ENCODE measurements at regions not wholly inside any gene's neighbourhood (a gene's known extent, or its start where the extent isn't known, plus 50 kb on each side); places are given as distances from the start of the nearest gene placed in this dataset.

DNA sequence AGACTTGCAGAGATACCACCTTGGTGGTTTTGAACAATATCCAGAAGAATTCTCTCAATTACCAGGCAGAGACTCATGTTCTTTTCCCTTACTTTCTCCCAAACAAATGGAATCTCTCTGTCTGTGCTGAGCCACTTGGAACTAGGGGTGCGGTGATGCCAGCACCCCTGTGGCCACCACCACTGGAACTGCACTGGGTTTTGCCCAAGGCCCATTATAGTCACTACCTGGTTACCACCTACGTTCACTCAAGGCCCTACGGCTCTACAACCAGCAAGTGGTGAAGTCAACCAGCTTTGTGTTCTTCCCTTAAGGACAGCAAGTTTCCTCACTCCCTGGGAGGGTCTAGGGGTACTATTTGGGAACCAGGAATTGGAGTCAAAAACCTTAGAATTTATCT, 1183.7 kb downstream of the FSTL5 start:
- H3K4ac ChIP-seq (replicated peaks; ENCODE audit: insufficient read length, low read depth, low read length) = no peak overlapping the region
- FAIRE-seq = no peak
- no peak for DNase-seq (ENCODE audit: low read depth in 1 of 2, low spot score in 2 of 2)
- no peak overlapping the region for H3K4me2 ChIP-seq (ENCODE audit: insufficient read depth in 1 of 2, low read depth in 2 of 2, low read length in 2 of 2)
- no peaks in the 10 kb centered on the region for H4K20me1 ChIP-seq (replicated peaks in 1 of 2; ENCODE audit: control insufficient read depth in 1 of 2, insufficient read depth in 2 of 2, low read length in 2 of 2)
- no peak overlapping the region for H2BK5ac ChIP-seq (ENCODE audit: low read depth, low read length)
- H3K36me3 ChIP-seq (ENCODE audit: control insufficient read depth in 2 of 4, insufficient read depth in 4 of 4, low read length in 3 of 4) = no peaks in the 10 kb centered on the region
- H3K27me3 ChIP-seq (replicated peaks in 1 of 4; ENCODE audit: control insufficient read depth in 3 of 4, extremely low read depth in 1 of 4, insufficient read depth in 3 of 4, low read length in 3 of 4) = no peaks in the 10 kb centered on the region
- H2BK15ac ChIP-seq (ENCODE audit: low read length) = no peak overlapping the region
- no peak overlapping the region for H3K18ac ChIP-seq (ENCODE audit: extremely low read depth, low read length)
- H2BK120ac ChIP-seq (replicated peaks; ENCODE audit: low read depth, low read length) = no peak overlapping the region
- 96% methylated on average over 3 of the region's 3 CpGs; no CpG with 5 or more reads in 1 of the 2 experiments for WGBS, 2 experiments (ENCODE audit: extremely low coverage in 1 of 2, insufficient coverage in 1 of 2, insufficient read length in 1 of 2, insufficient replicate concordance in 2 of 2, low coverage in 1 of 2, low lambda C conversion rate in 2 of 2, missing lambda C conversion rate in 1 of 2)
- TF ChIP-seq KDM5A (IDR thresholded peaks at IDR 0.05; ENCODE audit: low read length) (no peak), HDAC2 (IDR thresholded peaks at IDR 0.05; ENCODE audit: borderline replicate concordance in 1 of 2, low read depth in 2 of 2, low read length in 2 of 2) (no peak), TAF1 (IDR thresholded peaks at IDR 0.05; ENCODE audit: low read depth, low read length) (no peak), NANOG (IDR thresholded peaks at IDR 0.05; ENCODE audit: insufficient read depth, low read depth, low read length, poor library complexity, severe bottlenecking) (no peak), PHF8 (conservative IDR thresholded peaks at IDR 0.05; ENCODE audit: low read depth, low read length) (no peak)
- H3K9ac ChIP-seq (replicated peaks in 1 of 4; ENCODE audit: extremely low read depth in 1 of 4, low read depth in 3 of 4, low read length in 3 of 4) = no peak overlapping the region
- H4K5ac ChIP-seq (ENCODE audit: insufficient read length, low read depth, low read length) = no peak overlapping the region
- H4K8ac ChIP-seq (ENCODE audit: extremely low read depth, insufficient read depth, low read length) = no peak overlapping the region
- no peaks in the 10 kb centered on the region for H3K79me1 ChIP-seq (ENCODE audit: low read depth, low read length)
- no peak overlapping the region for H2AK5ac ChIP-seq (ENCODE audit: low read depth, low read length)
- ChIA-PET POLR2A (ENCODE audit: partially characterized antibody) (no interaction called here), CTCF (ENCODE audit: partially characterized antibody) (no interaction called here)
- H4K91ac ChIP-seq (replicated peaks; ENCODE audit: insufficient read length, low read length) = no peak overlapping the region
- no peak overlapping the region for H2BK12ac ChIP-seq (ENCODE audit: low read depth, low read length)
- no peak overlapping the region for H2BK20ac ChIP-seq (ENCODE audit: low read length)
- H3K23ac ChIP-seq (ENCODE audit: insufficient read length) = no peak overlapping the region
- no peaks in the 10 kb centered on the region for H3K4me1 ChIP-seq (replicated peaks in 1 of 4; ENCODE audit: control insufficient read depth in 3 of 4, insufficient read depth in 4 of 4, low read length in 3 of 4)
- H3K23me2 ChIP-seq (ENCODE audit: low read depth, low read length) = no peaks in the 10 kb centered on the region
- no peak overlapping the region for H3K14ac ChIP-seq (ENCODE audit: insufficient read length)
- H3K9me3 ChIP-seq (ENCODE audit: insufficient read depth in 2 of 2, low read depth in 1 of 2, low read length in 1 of 2) = no peaks in the 10 kb centered on the region
- no peak overlapping the region for H3K27ac ChIP-seq (ENCODE audit: low read depth, low read length)
- H3K4me3 ChIP-seq (ENCODE audit: extremely low read depth in 1 of 4, insufficient read depth in 2 of 4, low read depth in 3 of 4, low read length in 4 of 4) = no peak overlapping the region
- no peaks in the 10 kb centered on the region for H3K79me2 ChIP-seq (ENCODE audit: control insufficient read depth in 1 of 2, insufficient read depth in 2 of 2, low read length in 2 of 2)
- no peak overlapping the region for H2AFZ ChIP-seq (ENCODE audit: low read length)
- H3K56ac ChIP-seq (replicated peaks; ENCODE audit: insufficient read length, low read depth, low read length) = no peak overlapping the region

All from H1 (cell line).